ENCODE measurements at regions not wholly inside any gene's neighbourhood (a gene's known extent, or its start where the extent isn't known, plus 50 kb on each side); places are given as distances from the start of the nearest gene placed in this dataset.

DNA sequence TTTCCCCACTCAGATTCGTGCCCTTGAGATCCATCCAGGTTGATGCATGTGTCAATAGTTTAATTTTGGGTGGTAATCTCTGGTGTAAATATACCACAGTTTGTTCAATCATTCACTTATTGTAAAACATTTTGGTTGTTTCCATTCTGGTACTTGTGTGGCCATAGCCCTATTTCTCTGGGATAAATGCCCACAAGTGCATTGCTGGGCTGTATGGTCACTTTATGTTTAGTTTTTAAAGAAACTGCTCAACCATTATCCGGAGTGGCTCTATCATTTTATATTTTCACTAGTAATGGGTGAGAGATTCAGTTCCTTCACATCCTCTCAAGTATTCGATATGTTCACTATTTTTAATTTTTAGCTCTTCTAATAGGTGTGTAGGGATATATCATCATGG, 60.7 kb upstream of the RNF24 start:
- TF ChIP-seq, protein P1, sequence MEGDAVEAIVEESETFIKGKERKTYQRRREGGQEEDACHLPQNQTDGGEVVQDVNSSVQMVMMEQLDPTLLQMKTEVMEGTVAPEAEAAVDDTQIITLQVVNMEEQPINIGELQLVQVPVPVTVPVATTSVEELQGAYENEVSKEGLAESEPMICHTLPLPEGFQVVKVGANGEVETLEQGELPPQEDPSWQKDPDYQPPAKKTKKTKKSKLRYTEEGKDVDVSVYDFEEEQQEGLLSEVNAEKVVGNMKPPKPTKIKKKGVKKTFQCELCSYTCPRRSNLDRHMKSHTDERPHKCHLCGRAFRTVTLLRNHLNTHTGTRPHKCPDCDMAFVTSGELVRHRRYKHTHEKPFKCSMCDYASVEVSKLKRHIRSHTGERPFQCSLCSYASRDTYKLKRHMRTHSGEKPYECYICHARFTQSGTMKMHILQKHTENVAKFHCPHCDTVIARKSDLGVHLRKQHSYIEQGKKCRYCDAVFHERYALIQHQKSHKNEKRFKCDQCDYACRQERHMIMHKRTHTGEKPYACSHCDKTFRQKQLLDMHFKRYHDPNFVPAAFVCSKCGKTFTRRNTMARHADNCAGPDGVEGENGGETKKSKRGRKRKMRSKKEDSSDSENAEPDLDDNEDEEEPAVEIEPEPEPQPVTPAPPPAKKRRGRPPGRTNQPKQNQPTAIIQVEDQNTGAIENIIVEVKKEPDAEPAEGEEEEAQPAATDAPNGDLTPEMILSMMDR (IDR thresholded peaks at IDR 0.05), result no peak
- TF ChIP-seq POLR2A (IDR thresholded peaks at IDR 0.05), result no peak
